ENCODE measurements at regions not wholly inside any gene's neighbourhood (a gene's known extent, or its start where the extent isn't known, plus 50 kb on each side); places are given as distances from the start of the nearest gene placed in this dataset.
A peak's percentile ranks its signal among the peaks of the same experiment; 100 is the strongest.

- Histone ChIP-seq H3K27me3 (no peaks in the 10 kb centered on the region), H3K9me3 (no peaks in the 10 kb centered on the region), H3K36me3 (peaks cover 0 to 10% (median 4%) of the 10 kb centered on the region in 9 donors), H3K4me3 (peak overlapping the region; percentile 58 to 95 (median 82)), H3K27ac (peak overlapping the region; percentile 82 to 94 (median 90)), H3K4me1 (peaks cover 0 to 33% (median 17%) of the 10 kb centered on the region in 12 donors)
- intact Hi-C loops (cut with DNase I): loop anchor here in 3 of 10 donors (5.0 to 10.0 kb wide), 3 partner anchors 116 to 131 kb away; no protein-coding TSS in a partner anchor
- WGBS, 4 donors: 0 to 1% (median 0%) methylated on average over 20 of the region's 20 CpGs
- ATAC-seq (peak; percentile 70 to 84 (median 78)), DNase-seq (peak; percentile 62 to 80 (median 74))
- TF ChIP-seq POLR2A (IDR thresholded peaks at IDR 0.05): no peak
- peak in 1 of 12 donors; percentile 9 for TF ChIP-seq CTCF (IDR thresholded peaks at IDR 0.05)
These were observed 1419.8 kb downstream of the UQCRFS1 start for GRCh38 chr19:27793128-27793643.

- intact Hi-C loops (cut with DNase I): loop anchor here in 3 of 10 donors (5.0 to 10.0 kb wide), 3 partner anchors 115 to 130 kb away; no protein-coding TSS in a partner anchor
- no peak for TF ChIP-seq CTCF (IDR thresholded peaks at IDR 0.05)
- no peak for TF ChIP-seq POLR2A (IDR thresholded peaks at IDR 0.05)
- H3K27ac ChIP-seq: peak overlapping the region; percentile 82 to 94 (median 90)
- H3K4me1 ChIP-seq: peaks cover 0 to 33% (median 17%) of the 10 kb centered on the region in 12 donors
- H3K36me3 ChIP-seq: peaks cover 0 to 5% (median 0%) of the 10 kb centered on the region in 9 donors
- WGBS, 4 donors: 15 to 20% (median 17%) methylated on average over 6 of the region's 6 CpGs
- DNase-seq (no peak), ATAC-seq (no peak)
- no peaks in the 10 kb centered on the region for H3K27me3 ChIP-seq
- H3K9me3 ChIP-seq: no peaks in the 10 kb centered on the region
- H3K4me3 ChIP-seq: peak overlapping the region; percentile 58 to 95 (median 82)
These were observed 1420.3 kb downstream of the UQCRFS1 start for GRCh38 chr19:27792576-27793127.

GRCh38 chr19:27780367-27781075 is 1432.4 kb downstream of the UQCRFS1 start:
- TF ChIP-seq CTCF (IDR thresholded peaks at IDR 0.05) (no peak), POLR2A (IDR thresholded peaks at IDR 0.05) (no peak)
- no peaks in the 10 kb centered on the region for H3K4me1 ChIP-seq
- DNase-seq: no peak
- H3K9me3 ChIP-seq: no peaks in the 10 kb centered on the region
- H3K27me3 ChIP-seq: no peaks in the 10 kb centered on the region
- peak overlapping the region in 1 of 12 donors; percentile 38 for H3K4me3 ChIP-seq
- intact Hi-C loops (cut with DNase I): no loop called here
- WGBS, 4 donors: 80 to 96% (median 83%) methylated on average over 10 of the region's 10 CpGs
- peaks cover 0 to 7% (median under 1%) of the 10 kb centered on the region in 9 donors for H3K36me3 ChIP-seq
- peak overlapping the region in 1 of 12 donors; percentile 72 for H3K27ac ChIP-seq
- ATAC-seq: no peak

GRCh38 chr19:27779954-27780353 is 1433.0 kb downstream of the UQCRFS1 start:
- Histone ChIP-seq H3K27me3 (no peaks in the 10 kb centered on the region), H3K27ac (peak overlapping the region in 1 of 12 donors; percentile 72), H3K9me3 (peaks cover 0 to 4% (median 0%) of the 10 kb centered on the region in 12 donors), H3K36me3 (peaks cover 0 to 11% (median 3%) of the 10 kb centered on the region in 9 donors), H3K4me3 (peak overlapping the region in 1 of 12 donors; percentile 38), H3K4me1 (no peaks in the 10 kb centered on the region)
- 88 to 94% (median 93%) methylated on average over 1 of the region's 1 CpG for WGBS, 4 donors
- DNase-seq: no peak
- TF ChIP-seq POLR2A (IDR thresholded peaks at IDR 0.05): no peak
- peak in 1 of 4 donors; percentile 15 for ATAC-seq
- intact Hi-C loops (cut with DNase I): no loop called here

Measured in heart left ventricle (tissue), 16 donors.